CD4-positive, alpha-beta T cell (primary cell): ENCODE measurements at regions not wholly inside any gene's neighbourhood (a gene's known extent, or its start where the extent isn't known, plus 50 kb on each side); places are given as distances from the start of the nearest gene placed in this dataset.

ENCODE experiments used
- ATAC-seq: fragments of 200-7000 bp; cut with Tn5 transposase; one replicate; pipeline ENCODE4 v1.10.0; 2022; ENCODE audit warnings: mild to moderate bottlenecking; ENCODE audit not compliant: poor library complexity
- CTCF ChIA-PET: fragments of 350-600 bp; sonication (Branson Sonifier 250); formaldehyde crosslinking; loops from one replicate; lab custom pipeline; 2021; ENCODE audit warnings: antibody characterized with exemption, inconsistent platforms; lab: Charles Lee
- POLR2A ChIA-PET: fragments of 350-600 bp; sonication (Branson Sonifier 250); formaldehyde crosslinking; loops from one replicate; lab custom pipeline; 2021; ENCODE audit warnings: antibody characterized with exemption, inconsistent platforms; lab: Charles Lee
- DNase-seq, 14 experiments: peaks; one replicate each; pipeline ENCODE4 v3.0.0-alpha.2; 2013 to 2020; ENCODE audit warnings: mixed read lengths in 2 of 14
- H3K27ac ChIP-seq, 2 donors: one replicate each; pipeline versions ENCODE4 v1.5.1 to v1.7.0; 2013; ENCODE audit warnings: low read length in 2 of 2, low read depth in 1 of 2, mild to moderate bottlenecking in 1 of 2
- H3K27me3 ChIP-seq, 2 experiments: 1 replicate in 1 of 2; 2 replicates in 1 of 2; pipeline versions ENCODE4 v1.6.1 to v1.7.0; 2013; ENCODE audit warnings: low read length in 2 of 2, control low read depth in 1 of 2, mild to moderate bottlenecking in 1 of 2, moderate library complexity in 1 of 2; ENCODE audit not compliant: insufficient read depth in 2 of 2, control insufficient read depth in 1 of 2
- H3K36me3 ChIP-seq: one replicate; pipeline ENCODE4 v1.6.1; 2013; ENCODE audit warnings: low read length, control low read depth; ENCODE audit not compliant: insufficient read depth
- H3K4me1 ChIP-seq: one replicate; pipeline ENCODE4 v1.6.1; 2013; ENCODE audit warnings: low read length, control low read depth; ENCODE audit not compliant: insufficient read depth
- H3K4me3 ChIP-seq: one replicate; pipeline ENCODE4 v1.5.1; 2013; ENCODE audit warnings: mild to moderate bottlenecking, low read length, moderate library complexity
- H3K9me3 ChIP-seq, 2 experiments: 1 replicate in 1 of 2; 2 replicates in 1 of 2; pipeline versions ENCODE4 v1.6.1 to v1.7.0; 2013; ENCODE audit warnings: low read length in 2 of 2, mild to moderate bottlenecking in 2 of 2, control low read depth in 1 of 2, moderate library complexity in 1 of 2; ENCODE audit not compliant: control insufficient read depth in 1 of 2, insufficient read depth in 1 of 2
- H3K27ac Mint-ChIP-seq: one replicate; pipeline ENCODE4 v1.8.0; 2020; ENCODE audit warnings: mixed read lengths
- H3K27me3 Mint-ChIP-seq: one replicate; pipeline ENCODE4 v1.8.0; 2021; ENCODE audit warnings: mixed read lengths
- H3K36me3 Mint-ChIP-seq: one replicate; pipeline ENCODE4 v1.8.0; 2021; ENCODE audit warnings: low read depth, mixed read lengths
- H3K4me1 Mint-ChIP-seq: one replicate; pipeline ENCODE4 v1.8.0; 2021; ENCODE audit warnings: low read depth, mixed read lengths
- H3K4me3 Mint-ChIP-seq: one replicate; pipeline ENCODE4 v1.8.0; 2020; ENCODE audit warnings: mild to moderate bottlenecking, mixed read lengths
- H3K9me3 Mint-ChIP-seq: one replicate; pipeline ENCODE4 v1.8.0; 2020; ENCODE audit warnings: mixed read lengths
- intact Hi-C, 2 experiments: fragments of 100-400 bp; cut with DNase I in 1 of 2; cut with micrococcal nuclease in 1 of 2; formaldehyde crosslinking; loops; one replicate each; pipeline versions ENCODE4 v1.15.1 to v1.9.0; 2023 to 2025; cut with DNase I, micrococcal nuclease
- TF ChIP-seq, protein P1 (sequence below): fragments of 200-600 bp; IDR thresholded peaks from one replicate; pipeline ENCODE4 v1.8.0; 2022; ENCODE audit warnings: antibody characterized with exemption, mild to moderate bottlenecking

DNA sequence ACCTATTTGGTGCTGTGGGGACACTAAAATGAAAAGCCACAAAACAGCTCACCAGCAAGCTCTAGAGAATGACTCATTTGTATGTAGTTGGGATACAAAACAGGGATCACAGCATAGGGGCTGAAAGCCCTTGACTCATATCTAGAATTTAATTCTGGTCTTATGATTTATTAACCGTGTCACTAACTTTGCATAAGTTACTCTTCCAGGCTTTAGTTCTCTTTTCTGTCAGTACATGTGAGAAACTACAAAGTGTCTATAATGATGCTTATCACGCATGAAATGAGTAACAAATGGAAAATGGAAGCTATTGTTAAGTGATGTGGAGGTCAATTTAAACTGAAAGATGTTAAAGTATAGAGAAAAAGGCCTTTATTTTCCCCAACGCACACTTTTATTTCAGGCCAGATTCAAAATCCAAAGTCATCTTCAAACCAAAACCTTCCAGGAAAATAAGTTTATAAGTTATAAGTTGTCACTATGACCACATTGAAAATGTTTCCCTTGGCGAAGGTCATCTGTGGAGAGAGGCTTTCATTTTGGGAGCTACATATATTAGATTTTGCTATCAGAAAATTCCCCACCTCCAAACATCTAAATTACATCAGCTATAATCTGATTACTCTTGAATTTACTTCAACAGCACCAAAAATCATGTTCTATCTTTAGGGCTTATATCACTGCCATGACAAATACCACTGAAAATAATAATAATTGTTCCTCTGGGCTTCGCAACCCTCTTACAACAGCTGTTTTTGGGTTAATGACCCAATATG, 430.5 kb downstream of the MRPL39 start:
- Mint-ChIP-seq H3K4me3 (no peak overlapping the region), H3K4me1 (no peaks in the 10 kb centered on the region), H3K9me3 (no peaks in the 10 kb centered on the region), H3K27ac (no peak overlapping the region), H3K36me3 (no peaks in the 10 kb centered on the region), H3K27me3 (no peaks in the 10 kb centered on the region)
- Histone ChIP-seq H3K4me3 (no peak overlapping the region), H3K4me1 (no peaks in the 10 kb centered on the region), H3K9me3 (no peaks in the 10 kb centered on the region), H3K36me3 (no peaks in the 10 kb centered on the region), H3K27me3 (no peaks in the 10 kb centered on the region), H3K27ac (no peak overlapping the region)
- ATAC-seq = no peak
- ChIA-PET POLR2A (no interaction called here), CTCF (no interaction called here)
- no peak for DNase-seq
- intact Hi-C loops = no loop called here
- TF ChIP-seq, protein P1, sequence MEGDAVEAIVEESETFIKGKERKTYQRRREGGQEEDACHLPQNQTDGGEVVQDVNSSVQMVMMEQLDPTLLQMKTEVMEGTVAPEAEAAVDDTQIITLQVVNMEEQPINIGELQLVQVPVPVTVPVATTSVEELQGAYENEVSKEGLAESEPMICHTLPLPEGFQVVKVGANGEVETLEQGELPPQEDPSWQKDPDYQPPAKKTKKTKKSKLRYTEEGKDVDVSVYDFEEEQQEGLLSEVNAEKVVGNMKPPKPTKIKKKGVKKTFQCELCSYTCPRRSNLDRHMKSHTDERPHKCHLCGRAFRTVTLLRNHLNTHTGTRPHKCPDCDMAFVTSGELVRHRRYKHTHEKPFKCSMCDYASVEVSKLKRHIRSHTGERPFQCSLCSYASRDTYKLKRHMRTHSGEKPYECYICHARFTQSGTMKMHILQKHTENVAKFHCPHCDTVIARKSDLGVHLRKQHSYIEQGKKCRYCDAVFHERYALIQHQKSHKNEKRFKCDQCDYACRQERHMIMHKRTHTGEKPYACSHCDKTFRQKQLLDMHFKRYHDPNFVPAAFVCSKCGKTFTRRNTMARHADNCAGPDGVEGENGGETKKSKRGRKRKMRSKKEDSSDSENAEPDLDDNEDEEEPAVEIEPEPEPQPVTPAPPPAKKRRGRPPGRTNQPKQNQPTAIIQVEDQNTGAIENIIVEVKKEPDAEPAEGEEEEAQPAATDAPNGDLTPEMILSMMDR = no peak

DNA sequence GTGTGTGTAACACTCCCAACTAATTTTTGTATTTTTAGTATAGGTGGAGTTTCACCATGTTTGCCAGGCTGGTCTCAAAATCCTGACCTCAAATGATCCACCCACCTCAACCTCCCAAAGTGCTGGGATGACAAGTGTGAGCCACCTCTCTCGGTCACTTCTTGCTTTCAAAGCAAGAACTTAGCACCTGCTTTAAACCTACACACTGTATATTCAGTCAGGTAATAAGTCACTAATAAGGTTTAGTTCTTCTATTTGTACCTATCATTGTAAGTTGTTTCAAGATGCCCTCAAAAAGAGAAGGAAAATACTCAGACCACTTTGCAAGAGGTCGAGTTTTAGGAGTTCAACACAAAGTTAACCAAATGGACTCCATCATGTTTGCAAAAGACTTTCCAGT, 431.3 kb downstream of the MRPL39 start:
- intact Hi-C loops = no loop called here
- H3K27me3 ChIP-seq = no peaks in the 10 kb centered on the region

DNA sequence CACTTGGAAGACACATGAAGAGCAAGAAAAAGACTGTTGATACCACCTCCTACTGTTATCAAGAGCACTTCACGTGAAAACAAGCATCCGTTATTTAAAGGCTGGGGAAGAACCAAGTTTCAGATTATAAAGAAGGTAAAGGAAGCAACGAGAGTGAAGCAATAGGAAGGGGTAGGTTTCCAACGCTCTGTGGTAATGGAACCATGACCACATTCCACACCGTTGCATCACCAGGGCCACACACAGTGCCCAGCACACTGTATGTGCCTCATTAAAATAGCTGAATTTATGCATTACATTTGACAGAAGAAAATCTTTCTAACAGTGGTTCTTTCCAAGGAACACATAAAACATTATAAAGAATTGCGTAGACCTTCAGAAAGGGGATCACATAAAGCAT, 435.8 kb downstream of the MRPL39 start:
- ATAC-seq (no peak), DNase-seq (no peak)
- Mint-ChIP-seq H3K4me3 (no peak overlapping the region), H3K9me3 (peaks cover 11% of the 10 kb centered on the region), H3K4me1 (no peaks in the 10 kb centered on the region), H3K27me3 (no peaks in the 10 kb centered on the region), H3K36me3 (no peaks in the 10 kb centered on the region), H3K27ac (no peak overlapping the region)
- TF ChIP-seq, protein P1 = no peak
- ChIA-PET POLR2A (no interaction called here), CTCF (no interaction called here)
- intact Hi-C loops = no loop called here
- H3K27me3 ChIP-seq = no peaks in the 10 kb centered on the region
- H3K27ac ChIP-seq = no peak overlapping the region
- no peaks in the 10 kb centered on the region for H3K4me1 ChIP-seq
- H3K4me3 ChIP-seq = no peak overlapping the region
- H3K9me3 ChIP-seq = peaks cover 8 to 19% of the 10 kb centered on the region in 2 experiments
- H3K36me3 ChIP-seq = no peaks in the 10 kb centered on the region

More for the DNA sequence above, 431.3 kb downstream of the MRPL39 start:
- H3K9me3 Mint-ChIP-seq = no peaks in the 10 kb centered on the region
- no peak overlapping the region for H3K27ac ChIP-seq
- no peak overlapping the region for H3K4me3 Mint-ChIP-seq
- ATAC-seq = no peak
- H3K4me3 ChIP-seq = no peak overlapping the region
- DNase-seq = no peak
- no peaks in the 10 kb centered on the region for H3K9me3 ChIP-seq
- TF ChIP-seq, protein P1 = no peak
- H3K4me1 Mint-ChIP-seq = no peaks in the 10 kb centered on the region
- no peaks in the 10 kb centered on the region for H3K36me3 Mint-ChIP-seq
- H3K36me3 ChIP-seq = no peaks in the 10 kb centered on the region
- POLR2A ChIA-PET = no interaction called here
- CTCF ChIA-PET = no interaction called here
- no peaks in the 10 kb centered on the region for H3K27me3 Mint-ChIP-seq
- no peak overlapping the region for H3K27ac Mint-ChIP-seq
- no peaks in the 10 kb centered on the region for H3K4me1 ChIP-seq
